ENCODE measurements at regions not wholly inside any gene's neighbourhood (a gene's known extent, or its start where the extent isn't known, plus 50 kb on each side); places are given as distances from the start of the nearest gene placed in this dataset.

DNA sequence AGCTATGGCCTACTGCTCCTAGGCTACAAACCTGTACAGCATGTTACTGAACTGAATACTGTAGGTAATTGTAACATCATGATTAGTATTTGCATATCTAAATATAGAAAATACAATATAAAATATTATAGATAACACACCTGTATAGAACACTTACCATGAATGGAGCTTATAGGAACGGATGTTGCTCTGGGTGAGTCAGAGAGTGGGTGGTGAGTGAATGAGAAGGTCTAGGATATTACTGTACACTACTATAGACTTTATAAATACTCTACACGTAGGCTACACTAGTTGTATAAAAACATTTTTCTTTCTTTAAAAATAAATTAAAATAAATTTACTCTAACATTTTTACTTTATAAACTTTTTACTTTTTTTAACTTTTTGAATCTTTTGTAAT lies 224.0 kb upstream of the CBLB start:
- Histone ChIP-seq H3K9ac (ENCODE audit: low read depth, low read length) (no peak overlapping the region), H3K27ac (ENCODE audit: low read length) (no peak overlapping the region), H2AFZ (ENCODE audit: low read depth, low read length) (no peak overlapping the region), H3K79me2 (ENCODE audit: insufficient read depth, low read length) (no peaks in the 10 kb centered on the region), H3K4me2 (ENCODE audit: insufficient read depth, low read length) (no peak overlapping the region), H3K4me1 (ENCODE audit: insufficient read depth, low read length) (no peaks in the 10 kb centered on the region), H3K36me3 (ENCODE audit: insufficient read depth, low read length) (no peaks in the 10 kb centered on the region), H3K27me3 (ENCODE audit: insufficient read depth, low read length, poor library complexity) (no peaks in the 10 kb centered on the region), H3K9me3 (ENCODE audit: insufficient read depth, low read length, severe bottlenecking) (no peaks in the 10 kb centered on the region), H3K4me3 (ENCODE audit: low read depth in 1 of 2, low read length in 2 of 2) (no peak overlapping the region), H4K20me1 (ENCODE audit: insufficient read depth, low read length) (no peaks in the 10 kb centered on the region)
- no peak for TF ChIP-seq EZH2 (IDR thresholded peaks at IDR 0.05; ENCODE audit: borderline replicate concordance, low read depth, low read length, severe bottlenecking)
- TF ChIP-seq, protein P1, sequence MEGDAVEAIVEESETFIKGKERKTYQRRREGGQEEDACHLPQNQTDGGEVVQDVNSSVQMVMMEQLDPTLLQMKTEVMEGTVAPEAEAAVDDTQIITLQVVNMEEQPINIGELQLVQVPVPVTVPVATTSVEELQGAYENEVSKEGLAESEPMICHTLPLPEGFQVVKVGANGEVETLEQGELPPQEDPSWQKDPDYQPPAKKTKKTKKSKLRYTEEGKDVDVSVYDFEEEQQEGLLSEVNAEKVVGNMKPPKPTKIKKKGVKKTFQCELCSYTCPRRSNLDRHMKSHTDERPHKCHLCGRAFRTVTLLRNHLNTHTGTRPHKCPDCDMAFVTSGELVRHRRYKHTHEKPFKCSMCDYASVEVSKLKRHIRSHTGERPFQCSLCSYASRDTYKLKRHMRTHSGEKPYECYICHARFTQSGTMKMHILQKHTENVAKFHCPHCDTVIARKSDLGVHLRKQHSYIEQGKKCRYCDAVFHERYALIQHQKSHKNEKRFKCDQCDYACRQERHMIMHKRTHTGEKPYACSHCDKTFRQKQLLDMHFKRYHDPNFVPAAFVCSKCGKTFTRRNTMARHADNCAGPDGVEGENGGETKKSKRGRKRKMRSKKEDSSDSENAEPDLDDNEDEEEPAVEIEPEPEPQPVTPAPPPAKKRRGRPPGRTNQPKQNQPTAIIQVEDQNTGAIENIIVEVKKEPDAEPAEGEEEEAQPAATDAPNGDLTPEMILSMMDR (IDR thresholded peaks at IDR 0.05; ENCODE audit: borderline replicate concordance, extremely low read depth, low read length, poor library complexity, severe bottlenecking), result no peak
- ATAC-seq (ENCODE audit: insufficient read depth, low read depth) (no peak), DNase-seq (no peak)

- H3K9me3 ChIP-seq (ENCODE audit: insufficient read depth, low read length, severe bottlenecking), result no peaks in the 10 kb centered on the region
- H3K27me3 ChIP-seq (ENCODE audit: insufficient read depth, low read length, poor library complexity), result no peaks in the 10 kb centered on the region
- H3K9ac ChIP-seq (ENCODE audit: low read depth, low read length), result no peak overlapping the region
- no peak overlapping the region for H3K4me2 ChIP-seq (ENCODE audit: insufficient read depth, low read length)
- no peak overlapping the region for H2AFZ ChIP-seq (ENCODE audit: low read depth, low read length)
- H3K4me3 ChIP-seq (ENCODE audit: low read depth in 1 of 2, low read length in 2 of 2), result no peak overlapping the region
- ATAC-seq (ENCODE audit: insufficient read depth, low read depth) (no peak), DNase-seq (no peak)
- no peaks in the 10 kb centered on the region for H4K20me1 ChIP-seq (ENCODE audit: insufficient read depth, low read length)
- no peaks in the 10 kb centered on the region for H3K36me3 ChIP-seq (ENCODE audit: insufficient read depth, low read length)
- TF ChIP-seq, protein P1 (IDR thresholded peaks at IDR 0.05; ENCODE audit: borderline replicate concordance, extremely low read depth, low read length, poor library complexity, severe bottlenecking), result no peak
- no peak for TF ChIP-seq EZH2 (IDR thresholded peaks at IDR 0.05; ENCODE audit: borderline replicate concordance, low read depth, low read length, severe bottlenecking)
- no peak overlapping the region for H3K27ac ChIP-seq (ENCODE audit: low read length)
- H3K79me2 ChIP-seq (ENCODE audit: insufficient read depth, low read length), result no peaks in the 10 kb centered on the region
- no peaks in the 10 kb centered on the region for H3K4me1 ChIP-seq (ENCODE audit: insufficient read depth, low read length)
Observed at GRCh38 chr3:106093616-106094015, 224.8 kb upstream of the CBLB start.

- Histone ChIP-seq H3K79me2 (ENCODE audit: insufficient read depth, low read length) (no peaks in the 10 kb centered on the region), H3K9me3 (ENCODE audit: insufficient read depth, low read length, severe bottlenecking) (peaks cover 3% of the 10 kb centered on the region), H3K27me3 (ENCODE audit: insufficient read depth, low read length, poor library complexity) (no peaks in the 10 kb centered on the region), H2AFZ (ENCODE audit: low read depth, low read length) (no peak overlapping the region), H3K4me2 (ENCODE audit: insufficient read depth, low read length) (no peak overlapping the region), H3K4me1 (ENCODE audit: insufficient read depth, low read length) (no peaks in the 10 kb centered on the region), H4K20me1 (ENCODE audit: insufficient read depth, low read length) (no peaks in the 10 kb centered on the region), H3K9ac (ENCODE audit: low read depth, low read length) (no peak overlapping the region), H3K4me3 (ENCODE audit: low read depth in 1 of 2, low read length in 2 of 2) (no peak overlapping the region), H3K27ac (ENCODE audit: low read length) (no peak overlapping the region), H3K36me3 (ENCODE audit: insufficient read depth, low read length) (no peaks in the 10 kb centered on the region)
- ATAC-seq (ENCODE audit: insufficient read depth, low read depth), result no peak
- DNase-seq, result no peak
- TF ChIP-seq, protein P1 (IDR thresholded peaks at IDR 0.05; ENCODE audit: borderline replicate concordance, extremely low read depth, low read length, poor library complexity, severe bottlenecking), result no peak
- no peak for TF ChIP-seq EZH2 (IDR thresholded peaks at IDR 0.05; ENCODE audit: borderline replicate concordance, low read depth, low read length, severe bottlenecking)
Observed at GRCh38 chr3:106097817-106098435, 229.1 kb upstream of the CBLB start.
